Lung (tissue), 11 donors: ENCODE measurements at regions not wholly inside any gene's neighbourhood (a gene's known extent, or its start where the extent isn't known, plus 50 kb on each side); places are given as distances from the start of the nearest gene placed in this dataset.

ENCODE experiments used
- ATAC-seq: fragments of 200-7000 bp; cut with Tn5 transposase; one replicate; pipeline ENCODE4 v1.9.1; 2020; ENCODE audit warnings: moderate number of reproducible peaks; ENCODE audit not compliant: insufficient read depth, low FRiP score
- DNase-seq, 3 donors: peaks; one replicate each; pipeline ENCODE4 v3.0.0-alpha.2; 2013 to 2017
- H3K27ac ChIP-seq, 2 donors: one replicate each; pipeline ENCODE4 v1.5.1; 2013; ENCODE audit warnings: mild to moderate bottlenecking in 2 of 2, moderate library complexity in 2 of 2, control low read depth in 1 of 2, inconsistent platforms in 1 of 2, low read depth in 1 of 2, low read length in 1 of 2
- H3K27me3 ChIP-seq, 3 donors: one replicate each; pipeline ENCODE4 v1.5.1; 2013; ENCODE audit warnings: low read length in 2 of 3; ENCODE audit not compliant: control insufficient read depth in 3 of 3, insufficient read depth in 3 of 3
- H3K36me3 ChIP-seq, 4 donors: one replicate each; pipeline ENCODE4 v1.5.1; 2013; ENCODE audit warnings: low read length in 4 of 4, mild to moderate bottlenecking in 1 of 4, moderate library complexity in 1 of 4; ENCODE audit not compliant: control insufficient read depth in 4 of 4, insufficient read depth in 4 of 4
- H3K4me1 ChIP-seq, 5 donors: one replicate each; pipeline ENCODE4 v1.5.1; 2013; ENCODE audit warnings: low read length in 5 of 5, mild to moderate bottlenecking in 2 of 5, moderate library complexity in 1 of 5; ENCODE audit not compliant: control insufficient read depth in 5 of 5, insufficient read depth in 5 of 5
- H3K4me3 ChIP-seq: one replicate; pipeline ENCODE4 v1.5.1; 2013; ENCODE audit warnings: mild to moderate bottlenecking, control low read depth, moderate library complexity
- H3K9ac ChIP-seq, 2 donors: one replicate each; pipeline ENCODE4 v1.5.1; 2013; ENCODE audit warnings: low read length in 2 of 2, control low read depth in 1 of 2; ENCODE audit not compliant: insufficient read depth in 1 of 2
- H3K9me3 ChIP-seq, 4 donors: one replicate each; pipeline ENCODE4 v1.5.1; 2013; ENCODE audit warnings: low read length in 3 of 4, mild to moderate bottlenecking in 1 of 4, moderate library complexity in 1 of 4; ENCODE audit not compliant: control insufficient read depth in 4 of 4, insufficient read depth in 3 of 4
- CTCF ChIP-seq: IDR thresholded peaks from 2 replicates; pipeline ENCODE4 v1.5.1; 2012; ENCODE audit warnings: mild to moderate bottlenecking; ENCODE audit errors: control extremely low read depth, extremely low read depth
- WGBS, 2 donors: extraction: QIAGEN DNeasy Blood & Tissue Kit; methylation state at CpG; one replicate each; pipeline ENCODE4 v1.1.7; 2013; 5-methylcytosine and 5-hydroxymethylcytosine counted together
- donor health status: control.
- donor health status: control.
- donor health status: Bipolar disorder and iron deficiency.
- donor health status: healthy.
- donor health status: DM: yes; HTN: yes; CAD: no.

- Histone ChIP-seq H3K4me1 (no peaks in the 10 kb centered on the region), H3K27ac (no peak overlapping the region), H3K9me3 (no peaks in the 10 kb centered on the region), H3K27me3 (no peaks in the 10 kb centered on the region), H3K4me3 (no peak overlapping the region), H3K9ac (no peak overlapping the region), H3K36me3 (no peaks in the 10 kb centered on the region)
- no peak for TF ChIP-seq CTCF
- 67 to 81% methylated on average over 1 of the region's 1 CpG for WGBS, 2 donors
- no peak for ATAC-seq
- DNase-seq: no peak
These were observed 279.3 kb downstream of the RBM26 start for GRCh38 chr13:79126706-79127105.

- peak in 1 of 3 donors; percentile 1 for DNase-seq
- 69 to 94% methylated on average over 2 of the region's 2 CpGs for WGBS, 2 donors
- H3K36me3 ChIP-seq: no peaks in the 10 kb centered on the region
- H3K4me3 ChIP-seq: no peak overlapping the region
- ATAC-seq: no peak
- TF ChIP-seq CTCF: no peak
- H3K27ac ChIP-seq: no peak overlapping the region
- H3K27me3 ChIP-seq: no peaks in the 10 kb centered on the region
- no peak overlapping the region for H3K9ac ChIP-seq
- no peaks in the 10 kb centered on the region for H3K4me1 ChIP-seq
- no peaks in the 10 kb centered on the region for H3K9me3 ChIP-seq
These were observed 281.9 kb downstream of the RBM26 start for GRCh38 chr13:79124183-79124582.

- 75 to 78% methylated on average over 4 of the region's 4 CpGs for WGBS, 2 donors
- Histone ChIP-seq H3K4me1 (no peaks in the 10 kb centered on the region), H3K27ac (no peak overlapping the region), H3K9ac (no peak overlapping the region), H3K27me3 (no peaks in the 10 kb centered on the region), H3K9me3 (no peaks in the 10 kb centered on the region), H3K4me3 (no peak overlapping the region), H3K36me3 (no peaks in the 10 kb centered on the region)
- TF ChIP-seq CTCF: no peak
- DNase-seq (no peak), ATAC-seq (no peak)
These were observed 284.8 kb downstream of the RBM26 start for GRCh38 chr13:79121286-79121685.

DNA sequence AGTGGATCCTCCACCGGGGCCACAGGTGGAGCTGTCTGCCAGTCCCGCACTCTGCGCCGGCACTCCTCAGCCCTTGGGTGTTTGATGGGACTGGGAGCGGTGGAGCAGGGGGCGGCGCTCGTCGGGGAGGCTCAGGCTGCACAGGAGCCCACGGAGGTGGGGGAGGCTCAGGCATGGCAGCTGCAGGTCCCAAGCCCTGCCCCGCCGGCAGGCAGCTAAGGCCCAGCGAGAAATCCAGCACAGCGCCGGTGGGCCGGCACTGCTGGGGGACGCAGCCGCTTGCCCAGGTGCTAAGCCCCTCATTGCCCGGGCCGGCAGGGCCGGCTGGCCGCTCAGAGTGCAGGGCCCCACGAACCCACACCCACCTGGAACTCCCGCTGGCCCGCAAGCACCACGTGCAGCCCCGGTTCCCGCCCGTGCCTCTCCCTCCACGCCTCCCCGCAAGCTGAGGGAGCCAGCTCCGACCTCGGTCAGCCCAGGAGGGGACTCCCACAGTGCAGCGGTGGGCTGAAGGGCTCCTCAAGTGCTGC, 286.4 kb downstream of the RBM26 start:
- ATAC-seq: no peak
- Histone ChIP-seq H3K36me3 (no peaks in the 10 kb centered on the region), H3K27ac (no peak overlapping the region), H3K4me3 (no peak overlapping the region), H3K9me3 (no peaks in the 10 kb centered on the region), H3K27me3 (no peaks in the 10 kb centered on the region), H3K4me1 (no peaks in the 10 kb centered on the region), H3K9ac (no peak overlapping the region)
- no peak for TF ChIP-seq CTCF
- 92 to 96% methylated on average over 34 of the region's 34 CpGs for WGBS, 2 donors
- no peak for DNase-seq
